Cardiac muscle cell (in vitro differentiated cells and primary cell): ENCODE measurements at regions not wholly inside any gene's neighbourhood (a gene's known extent, or its start where the extent isn't known, plus 50 kb on each side); places are given as distances from the start of the nearest gene placed in this dataset.

Experiments
- DNase-seq, 2 donors: peaks; one replicate each; pipeline versions ENCODE4 v3.0.0 to v3.0.0-alpha.2; 2010 to 2017; ENCODE audit warnings: low read depth in 1 of 2, low spot score in 1 of 2
- H3K27ac ChIP-seq: fragments of 200-600 bp; sonication (generic); 2 replicates; pipeline ENCODE4 v1.5.1; 2016
- H3K27me3 ChIP-seq: fragments of 200-600 bp; sonication (generic); 2 replicates; pipeline ENCODE4 v1.6.0; 2016; ENCODE audit warnings: control low read depth
- H3K36me3 ChIP-seq: fragments of 200-600 bp; sonication (generic); 2 replicates; pipeline ENCODE4 v1.5.1; 2016; ENCODE audit warnings: control low read depth
- H3K4me1 ChIP-seq: fragments of 200-600 bp; sonication (generic); 2 replicates; pipeline ENCODE4 v1.8.1; 2017; ENCODE audit warnings: low read depth, mild to moderate bottlenecking, mixed run types
- H3K4me3 ChIP-seq: fragments of 200-600 bp; sonication (generic); 2 replicates; pipeline ENCODE4 v1.5.1; 2016; ENCODE audit warnings: mild to moderate bottlenecking
- H3K9me3 ChIP-seq: fragments of 200-600 bp; sonication (generic); 2 replicates; pipeline ENCODE4 v1.5.1; 2017; ENCODE audit warnings: low read depth, mild to moderate bottlenecking, control low read depth
- TF ChIP-seq, protein P1 (sequence below): IDR thresholded peaks from 2 replicates; pipeline ENCODE4 v1.5.1; 2012; ENCODE audit warnings: low read depth, mild to moderate bottlenecking, low read length

DNA sequence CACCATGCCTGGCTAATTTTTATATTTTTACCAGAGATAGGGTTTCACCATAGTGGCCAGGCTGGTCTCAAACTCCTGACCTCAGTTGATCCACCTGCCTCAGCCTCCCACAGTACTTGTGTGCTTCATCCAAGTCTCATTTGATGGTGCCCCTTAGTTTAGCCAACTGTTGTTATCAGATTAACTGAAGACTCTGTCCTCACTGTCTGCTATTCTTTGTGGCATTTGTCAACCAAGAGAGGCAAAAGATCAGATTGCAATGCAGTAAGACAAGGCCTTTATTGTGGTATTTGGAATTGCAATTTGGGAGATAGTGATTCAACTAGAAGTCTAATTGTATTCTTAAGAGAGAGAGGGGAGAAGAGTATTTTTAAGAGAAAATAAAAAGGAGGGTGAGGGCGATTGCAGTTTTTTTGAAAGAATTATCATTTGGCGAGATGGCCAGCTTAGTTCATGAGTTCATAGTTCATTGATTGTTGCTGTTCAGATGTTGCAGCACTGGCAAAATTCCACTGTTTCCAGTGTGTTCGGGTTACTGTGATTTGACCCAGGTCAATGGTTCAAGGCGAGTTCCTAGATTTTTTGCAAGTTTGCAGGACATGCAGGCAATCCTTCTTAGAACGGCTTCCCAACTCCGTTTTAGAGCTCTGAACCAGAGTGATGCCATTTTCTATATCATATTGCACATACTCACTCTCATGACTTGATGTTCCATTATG, 1156.9 kb downstream of the CDH9 start:
- no peaks in the 10 kb centered on the region for H3K36me3 ChIP-seq
- TF ChIP-seq, protein P1, sequence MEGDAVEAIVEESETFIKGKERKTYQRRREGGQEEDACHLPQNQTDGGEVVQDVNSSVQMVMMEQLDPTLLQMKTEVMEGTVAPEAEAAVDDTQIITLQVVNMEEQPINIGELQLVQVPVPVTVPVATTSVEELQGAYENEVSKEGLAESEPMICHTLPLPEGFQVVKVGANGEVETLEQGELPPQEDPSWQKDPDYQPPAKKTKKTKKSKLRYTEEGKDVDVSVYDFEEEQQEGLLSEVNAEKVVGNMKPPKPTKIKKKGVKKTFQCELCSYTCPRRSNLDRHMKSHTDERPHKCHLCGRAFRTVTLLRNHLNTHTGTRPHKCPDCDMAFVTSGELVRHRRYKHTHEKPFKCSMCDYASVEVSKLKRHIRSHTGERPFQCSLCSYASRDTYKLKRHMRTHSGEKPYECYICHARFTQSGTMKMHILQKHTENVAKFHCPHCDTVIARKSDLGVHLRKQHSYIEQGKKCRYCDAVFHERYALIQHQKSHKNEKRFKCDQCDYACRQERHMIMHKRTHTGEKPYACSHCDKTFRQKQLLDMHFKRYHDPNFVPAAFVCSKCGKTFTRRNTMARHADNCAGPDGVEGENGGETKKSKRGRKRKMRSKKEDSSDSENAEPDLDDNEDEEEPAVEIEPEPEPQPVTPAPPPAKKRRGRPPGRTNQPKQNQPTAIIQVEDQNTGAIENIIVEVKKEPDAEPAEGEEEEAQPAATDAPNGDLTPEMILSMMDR, result no peak
- no peaks in the 10 kb centered on the region for H3K27me3 ChIP-seq
- no peaks in the 10 kb centered on the region for H3K4me1 ChIP-seq
- no peak overlapping the region for H3K4me3 ChIP-seq
- DNase-seq, result no peak
- H3K9me3 ChIP-seq, result no peaks in the 10 kb centered on the region
- H3K27ac ChIP-seq, result no peak overlapping the region

DNA sequence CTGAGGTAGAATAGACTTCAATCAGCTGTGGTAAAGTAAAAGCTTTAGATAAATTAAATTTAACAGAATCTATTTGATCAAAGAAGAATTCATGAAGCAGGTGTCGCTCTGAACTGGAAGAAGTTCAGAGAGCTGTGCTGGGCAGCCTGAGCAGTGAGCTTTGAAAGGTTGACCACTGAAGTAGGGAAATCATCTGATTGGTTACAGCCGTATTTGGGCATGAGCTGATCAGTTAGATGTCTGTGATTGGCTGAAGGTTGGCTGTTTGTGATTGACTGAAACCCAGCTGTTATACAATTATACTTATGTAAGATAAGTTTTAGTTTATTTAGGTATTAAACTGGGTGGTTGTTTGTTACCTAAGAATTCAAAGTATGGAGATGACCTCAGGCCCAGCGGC, 1174.6 kb downstream of the CDH9 start:
- no peaks in the 10 kb centered on the region for H3K4me1 ChIP-seq
- DNase-seq, result no peak

DNA sequence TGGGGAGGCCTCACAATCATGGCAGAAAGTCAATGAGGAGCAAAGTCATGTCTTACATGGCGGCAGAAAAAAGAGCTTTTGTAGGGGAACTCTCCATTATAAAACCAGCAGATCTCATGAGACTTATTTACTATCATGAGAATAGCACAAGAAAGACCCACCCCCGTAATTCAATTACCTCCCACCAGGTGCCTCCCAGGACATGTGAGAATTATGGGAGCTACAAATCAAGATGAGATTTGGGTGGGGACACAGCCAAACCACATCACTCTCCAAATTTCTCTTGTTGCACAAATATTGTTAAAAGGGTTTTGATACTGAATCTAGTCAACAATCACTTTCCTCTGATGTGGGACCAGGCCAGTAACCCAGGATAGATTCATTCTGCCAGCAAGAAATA, 1176.1 kb downstream of the CDH9 start:
- TF ChIP-seq, protein P1, result no peak
- H3K4me1 ChIP-seq, result no peaks in the 10 kb centered on the region
- no peaks in the 10 kb centered on the region for H3K27me3 ChIP-seq
- no peak for DNase-seq
- no peaks in the 10 kb centered on the region for H3K36me3 ChIP-seq
- no peaks in the 10 kb centered on the region for H3K9me3 ChIP-seq
- H3K4me3 ChIP-seq, result no peak overlapping the region
- H3K27ac ChIP-seq, result no peak overlapping the region

More for the DNA sequence above, 1174.6 kb downstream of the CDH9 start:
- H3K27me3 ChIP-seq, result no peaks in the 10 kb centered on the region
- H3K9me3 ChIP-seq, result no peaks in the 10 kb centered on the region
- no peaks in the 10 kb centered on the region for H3K36me3 ChIP-seq
- TF ChIP-seq, protein P1, result no peak
- H3K4me3 ChIP-seq, result no peak overlapping the region
- H3K27ac ChIP-seq, result no peak overlapping the region

DNA sequence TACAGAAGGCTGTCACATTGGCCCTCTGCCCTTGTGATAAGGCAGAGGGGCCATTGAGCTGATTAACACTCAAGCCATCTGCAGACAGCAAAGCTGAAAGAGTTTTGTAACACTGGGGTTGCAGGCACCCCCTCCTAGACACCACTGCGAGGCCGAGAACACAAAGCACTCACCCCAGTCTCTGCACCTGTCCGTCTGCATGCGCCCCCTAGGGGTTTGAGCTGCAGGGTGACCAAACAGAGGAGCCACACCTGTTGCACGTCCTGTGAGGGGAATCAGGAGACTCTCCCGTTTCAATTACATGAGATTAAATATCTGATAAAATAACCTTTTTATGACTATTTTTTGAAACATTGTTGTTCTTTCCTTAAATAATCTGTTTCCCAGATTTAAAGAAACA, 1180.4 kb downstream of the CDH9 start:
- Histone ChIP-seq H3K9me3 (no peaks in the 10 kb centered on the region), H3K27me3 (no peaks in the 10 kb centered on the region), H3K36me3 (no peaks in the 10 kb centered on the region), H3K4me3 (no peak overlapping the region), H3K27ac (no peak overlapping the region), H3K4me1 (no peaks in the 10 kb centered on the region)
- TF ChIP-seq, protein P1, result no peak
- peak in 1 of 2 donors; percentile 43 for DNase-seq

DNA sequence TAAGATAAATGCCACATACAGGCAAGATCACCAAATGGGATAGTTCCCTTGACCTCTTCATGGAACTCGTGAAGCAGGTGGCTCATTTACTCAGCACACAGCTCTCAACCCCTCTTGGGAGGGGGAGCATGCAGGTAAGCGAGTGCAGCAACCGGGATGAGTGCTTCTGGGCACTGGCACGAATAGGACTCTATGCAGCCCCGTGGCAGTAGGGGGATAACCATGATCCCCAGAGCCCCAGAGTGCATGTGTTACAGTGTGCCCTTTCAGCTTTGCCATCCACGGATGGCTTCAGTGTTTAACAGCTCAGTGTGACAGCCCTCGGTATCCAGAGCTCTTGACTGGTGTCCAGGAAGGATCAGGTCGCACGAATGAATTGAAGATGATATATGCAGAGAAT, 1187.1 kb downstream of the CDH9 start:
- Histone ChIP-seq H3K27ac (no peak overlapping the region), H3K4me1 (peaks cover 2% of the 10 kb centered on the region), H3K9me3 (no peaks in the 10 kb centered on the region), H3K4me3 (no peak overlapping the region), H3K27me3 (no peaks in the 10 kb centered on the region), H3K36me3 (no peaks in the 10 kb centered on the region)
- TF ChIP-seq, protein P1, result no peak
- no peak for DNase-seq
